NT2/D1 (cell line): ENCODE measurements at regions not wholly inside any gene's neighbourhood (a gene's known extent, or its start where the extent isn't known, plus 50 kb on each side); places are given as distances from the start of the nearest gene placed in this dataset.

Source experiments
- DNase-seq: peaks from one replicate; pipeline ENCODE4 v3.0.0-alpha.2; 2011; ENCODE audit warnings: low read depth, low spot score
- H3K27me3 ChIP-seq: 2 replicates; pipeline ENCODE4 v1.6.0; 2011; ENCODE audit warnings: mild to moderate bottlenecking; ENCODE audit not compliant: insufficient read length, insufficient read depth
- H3K36me3 ChIP-seq: 2 replicates; pipeline ENCODE4 v1.6.1; 2011; ENCODE audit warnings: mild to moderate bottlenecking, low read length, mixed read lengths; ENCODE audit not compliant: insufficient read depth, insufficient read length
- H3K4me1 ChIP-seq: 2 replicates; pipeline ENCODE4 v1.5.1; 2011; ENCODE audit not compliant: insufficient read depth, insufficient read length
- H3K4me3 ChIP-seq: 2 replicates; pipeline ENCODE4 v1.5.1; 2011; ENCODE audit warnings: low read depth; ENCODE audit not compliant: insufficient read length
- H3K9ac ChIP-seq: 2 replicates; pipeline ENCODE4 v1.6.0; 2011; ENCODE audit warnings: low read depth; ENCODE audit not compliant: insufficient read length
- H3K9me3 ChIP-seq: 2 replicates; pipeline ENCODE4 v1.5.1; 2011; ENCODE audit warnings: mild to moderate bottlenecking, low read length; ENCODE audit not compliant: insufficient read depth
- SUZ12 ChIP-seq: IDR thresholded peaks from 2 replicates; pipeline ENCODE4 v1.6.1; 2011; ENCODE audit not compliant: insufficient read length, insufficient read depth; ENCODE audit errors: extremely low read depth
- YY1 ChIP-seq: IDR thresholded peaks from 2 replicates; pipeline ENCODE4 v1.6.1; 2011; ENCODE audit not compliant: insufficient read length, insufficient read depth
- ZNF274 ChIP-seq: IDR thresholded peaks from 2 replicates; pipeline ENCODE4 v1.6.1; 2011; ENCODE audit warnings: mild to moderate bottlenecking, low read depth, low read length

GRCh38 chr2:156663757-156664409, 227.7 kb downstream of the GPD2 start:
- Histone ChIP-seq H3K27me3 (no peaks in the 10 kb centered on the region), H3K36me3 (no peaks in the 10 kb centered on the region), H3K4me3 (no peak overlapping the region), H3K9me3 (peaks cover 14% of the 10 kb centered on the region), H3K4me1 (no peaks in the 10 kb centered on the region), H3K9ac (no peak overlapping the region)
- TF ChIP-seq ZNF274 (no peak), YY1 (no peak), SUZ12 (no peak)
- DNase-seq = no peak

GRCh38 chr2:156666130-156666785, 230.1 kb downstream of the GPD2 start:
- H3K27me3 ChIP-seq = no peaks in the 10 kb centered on the region

GRCh38 chr2:156670104-156670503, 233.9 kb downstream of the GPD2 start:
- Histone ChIP-seq H3K9ac (no peak overlapping the region), H3K27me3 (no peaks in the 10 kb centered on the region), H3K4me3 (no peak overlapping the region), H3K36me3 (no peaks in the 10 kb centered on the region), H3K9me3 (peaks cover 14% of the 10 kb centered on the region), H3K4me1 (no peaks in the 10 kb centered on the region)
- TF ChIP-seq SUZ12 (no peak), YY1 (no peak), ZNF274 (no peak)
- DNase-seq = no peak

More at GRCh38 chr2:156666130-156666785, 230.1 kb downstream of the GPD2 start:
- no peaks in the 10 kb centered on the region for H3K36me3 ChIP-seq
- no peaks in the 10 kb centered on the region for H3K4me1 ChIP-seq
- DNase-seq = no peak
- no peak overlapping the region for H3K9ac ChIP-seq
- peaks cover 14% of the 10 kb centered on the region for H3K9me3 ChIP-seq
- no peak for TF ChIP-seq ZNF274
- TF ChIP-seq YY1 = no peak
- no peak for TF ChIP-seq SUZ12
- no peak overlapping the region for H3K4me3 ChIP-seq

GRCh38 chr2:156671706-156672361, 235.7 kb downstream of the GPD2 start:
- Histone ChIP-seq H3K36me3 (no peaks in the 10 kb centered on the region), H3K4me1 (no peaks in the 10 kb centered on the region), H3K9me3 (peaks cover 14% of the 10 kb centered on the region), H3K4me3 (no peak overlapping the region), H3K9ac (no peak overlapping the region), H3K27me3 (no peaks in the 10 kb centered on the region)
- TF ChIP-seq YY1 (no peak), ZNF274 (no peak), SUZ12 (no peak)
- DNase-seq = no peak

GRCh38 chr2:156672556-156673332, 236.6 kb downstream of the GPD2 start:
- H3K36me3 ChIP-seq = no peaks in the 10 kb centered on the region
- H3K27me3 ChIP-seq = no peaks in the 10 kb centered on the region
- DNase-seq = no peak
- no peaks in the 10 kb centered on the region for H3K4me1 ChIP-seq
- no peak overlapping the region for H3K4me3 ChIP-seq
- no peak for TF ChIP-seq ZNF274
- no peak for TF ChIP-seq YY1
- TF ChIP-seq SUZ12 = no peak
- H3K9ac ChIP-seq = no peak overlapping the region
- peaks cover 10% of the 10 kb centered on the region for H3K9me3 ChIP-seq

GRCh38 chr2:156673333-156673615, 237.1 kb downstream of the GPD2 start:
- no peak for DNase-seq
- no peak for TF ChIP-seq SUZ12
- TF ChIP-seq YY1 = no peak
- TF ChIP-seq ZNF274 = no peak
- no peak overlapping the region for H3K4me3 ChIP-seq
- H3K27me3 ChIP-seq = no peaks in the 10 kb centered on the region
- peaks cover 5% of the 10 kb centered on the region; the same call in 1 of the 2 replicates for H3K9me3 ChIP-seq
- H3K4me1 ChIP-seq = no peaks in the 10 kb centered on the region
- H3K9ac ChIP-seq = no peak overlapping the region
- no peaks in the 10 kb centered on the region for H3K36me3 ChIP-seq
